T-cell (primary cell): ENCODE measurements at regions not wholly inside any gene's neighbourhood (a gene's known extent, or its start where the extent isn't known, plus 50 kb on each side); places are given as distances from the start of the nearest gene placed in this dataset.
"Not testable (repeated sequence)": the region's sequence is repeated elsewhere in the genome, so short reads cannot be mapped to it uniquely, and the experiment has no call there.

ENCODE experiments used
- ATAC-seq, 4 experiments: fragments of 200-7000 bp in 3 of 4; fragments of 150-1000 bp in 1 of 4; cut with Tn5 transposase; replicated peaks in 1 of 4; 1 replicate in 3 of 4; 2 replicates in 1 of 4; pipeline ENCODE4 v1.10.0; 2021; ENCODE audit warnings: moderate library complexity in 3 of 4, mild to moderate bottlenecking in 2 of 4, moderate number of reproducible peaks in 1 of 4
- CTCF ChIA-PET, 2 donors: fragments of 300-600 bp; sonication (Branson Sonifier 250); formaldehyde crosslinking; loops; one replicate each; lab custom pipeline; 2022; ENCODE audit warnings: antibody characterized with exemption in 2 of 2; lab: Charles Lee
- POLR2A ChIA-PET, 2 donors: fragments of 300-600 bp; sonication (Branson Sonifier 250); formaldehyde crosslinking; loops; one replicate each; lab custom pipeline; 2022; ENCODE audit warnings: antibody characterized with exemption in 2 of 2; lab: Charles Lee
- DNase-seq, 35 experiments: peaks; one replicate each; pipeline versions ENCODE4 v3.0.0 to v3.0.0-alpha.2; 2013 to 2023
- H3K27ac ChIP-seq: one replicate; pipeline ENCODE4 v1.5.1; 2013; ENCODE audit warnings: low read length
- H3K27me3 ChIP-seq, 2 experiments: replicated peaks in 1 of 2; 1 replicate in 1 of 2; 2 replicates in 1 of 2; pipeline versions ENCODE4 v1.6.1 to v1.7.0; 2013; ENCODE audit warnings: low read length in 1 of 2, mixed read lengths in 1 of 2; ENCODE audit not compliant: control insufficient read depth in 2 of 2, insufficient read depth in 2 of 2; ENCODE audit errors: extremely low read depth in 1 of 2
- H3K36me3 ChIP-seq, 2 donors: 1 replicate in 1 of 2; 2 replicates in 1 of 2; pipeline versions ENCODE4 v1.6.1 to v1.7.0; 2013; ENCODE audit warnings: low read length in 1 of 2; ENCODE audit not compliant: control insufficient read depth in 2 of 2, insufficient read depth in 1 of 2; ENCODE audit errors: extremely low read depth in 1 of 2
- H3K4me1 ChIP-seq, 2 experiments: 1 replicate in 1 of 2; 2 replicates in 1 of 2; pipeline versions ENCODE4 v1.6.1 to v1.7.0; 2013; ENCODE audit warnings: low read length in 2 of 2, mixed read lengths in 1 of 2; ENCODE audit not compliant: insufficient read depth in 2 of 2, control insufficient read depth in 1 of 2; ENCODE audit errors: extremely low read depth in 1 of 2
- H3K4me3 ChIP-seq, 2 donors: 1 replicate in 1 of 2; 2 replicates in 1 of 2; pipeline versions ENCODE4 v1.5.1 to v1.7.0; 2013; ENCODE audit warnings: mild to moderate bottlenecking in 2 of 2, low read length in 1 of 2, moderate library complexity in 1 of 2; ENCODE audit not compliant: control insufficient read depth in 1 of 2; ENCODE audit errors: extremely low read depth in 1 of 2
- H3K9me3 ChIP-seq: 2 replicates; pipeline ENCODE4 v1.7.0; 2013
- H3K27ac Mint-ChIP-seq, 2 donors: one replicate each; pipeline ENCODE4 v1.8.0; 2020 to 2021; ENCODE audit warnings: mild to moderate bottlenecking in 2 of 2, mixed read lengths in 2 of 2
- H3K27me3 Mint-ChIP-seq, 2 donors: one replicate each; pipeline ENCODE4 v1.8.0; 2021 to 2022; ENCODE audit warnings: mixed read lengths in 2 of 2
- H3K36me3 Mint-ChIP-seq: one replicate; pipeline ENCODE4 v1.8.0; 2021; ENCODE audit warnings: mixed read lengths
- H3K4me1 Mint-ChIP-seq, 3 donors: one replicate each; pipeline ENCODE4 v1.8.0; 2020 to 2022; ENCODE audit warnings: mixed read lengths in 3 of 3, mild to moderate bottlenecking in 1 of 3
- H3K4me3 Mint-ChIP-seq, 3 donors: one replicate each; pipeline ENCODE4 v1.8.0; 2020 to 2022; ENCODE audit warnings: mild to moderate bottlenecking in 3 of 3, mixed read lengths in 3 of 3, moderate library complexity in 3 of 3
- H3K9me3 Mint-ChIP-seq, 3 donors: one replicate each; pipeline ENCODE4 v1.8.0; 2020 to 2022; ENCODE audit warnings: mixed read lengths in 3 of 3
- WGBS: methylation state at CpG from one replicate; pipeline ENCODE4 v1.1.5; 2013; ENCODE audit warnings: missing lambda C conversion rate; ENCODE audit not compliant: insufficient coverage; 5-methylcytosine and 5-hydroxymethylcytosine counted together

DNA sequence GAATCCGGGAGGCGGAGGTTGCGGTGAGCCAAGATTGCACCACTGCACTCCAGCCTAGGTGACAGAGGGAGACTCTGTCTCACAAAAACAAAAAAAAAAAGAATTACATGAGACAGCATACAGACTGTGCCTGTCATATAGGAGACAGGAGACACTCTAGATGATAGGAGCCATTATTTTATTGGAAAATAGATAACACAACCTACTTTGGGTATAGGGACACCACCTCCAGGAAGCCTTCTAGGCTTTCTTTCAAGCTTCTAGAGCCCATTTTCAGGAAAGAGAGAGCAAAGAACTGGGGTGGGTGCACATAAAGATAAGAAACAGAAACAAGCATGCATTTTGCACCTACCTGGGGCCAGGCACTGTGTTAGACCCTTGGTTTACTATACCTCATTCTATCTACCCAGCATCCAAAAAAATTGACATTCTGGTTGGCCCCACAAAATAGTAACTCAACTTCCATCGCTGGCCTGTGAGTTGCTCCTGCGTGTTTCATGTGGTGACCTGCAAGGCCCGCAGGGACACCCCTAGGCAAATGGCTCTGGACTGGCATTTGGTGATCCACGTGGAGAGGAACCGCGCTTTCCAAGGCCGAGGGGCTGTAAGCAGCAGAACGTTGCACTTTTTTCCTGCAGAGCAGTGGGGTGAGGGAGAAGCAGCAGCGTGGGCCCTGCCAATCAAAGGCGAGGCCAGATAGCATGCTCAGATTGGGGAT is 57.1 kb upstream of the CACUL1 start:
- DNase-seq = peak in 1 of 35 experiments; percentile 5
- Mint-ChIP-seq H3K27ac (no peak overlapping the region), H3K4me3 (no peak overlapping the region), H3K9me3 (no peaks in the 10 kb centered on the region), H3K36me3 (no peaks in the 10 kb centered on the region), H3K27me3 (peaks cover 0 to 15% of the 10 kb centered on the region in 2 donors), H3K4me1 (no peaks in the 10 kb centered on the region)
- Histone ChIP-seq H3K27ac (no peak overlapping the region), H3K36me3 (no peaks in the 10 kb centered on the region), H3K9me3 (no peaks in the 10 kb centered on the region), H3K4me3 (no peak overlapping the region), H3K27me3 (peaks cover 0 to 21% of the 10 kb centered on the region in 2 experiments), H3K4me1 (no peaks in the 10 kb centered on the region)
- ATAC-seq = no peak
- CTCF ChIA-PET = no interaction called here
- POLR2A ChIA-PET = interaction anchor here in 1 of 2 donors (0.7 kb wide), 1 partner anchor 13 kb away, joined by 3 read pairs; no protein-coding TSS in a partner anchor
- WGBS = 82% methylated on average over 10 of the region's 13 CpGs

DNA sequence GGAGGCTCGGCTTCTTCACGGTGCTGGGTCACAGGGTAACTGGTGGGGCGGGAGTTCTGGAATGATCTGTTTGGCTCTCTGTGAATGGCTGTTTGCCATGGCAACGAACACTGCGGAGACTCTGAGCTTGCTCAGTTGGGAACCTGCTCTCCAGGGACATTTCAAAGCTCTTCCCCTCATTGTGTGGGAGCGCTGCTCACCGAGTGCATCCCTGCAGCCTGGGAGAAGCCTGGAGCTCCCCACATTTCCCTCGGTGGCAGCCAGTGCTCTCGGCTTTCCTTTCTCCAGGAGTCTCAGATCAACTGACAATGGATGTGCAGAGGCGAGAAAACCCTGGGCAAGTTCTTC is 57.6 kb upstream of the CACUL1 start:
- no peaks in the 10 kb centered on the region for H3K36me3 Mint-ChIP-seq
- H3K4me1 Mint-ChIP-seq = no peaks in the 10 kb centered on the region
- H3K9me3 Mint-ChIP-seq = no peaks in the 10 kb centered on the region
- Histone ChIP-seq H3K27ac (no peak overlapping the region), H3K4me3 (no peak overlapping the region), H3K4me1 (no peaks in the 10 kb centered on the region), H3K36me3 (no peaks in the 10 kb centered on the region), H3K9me3 (no peaks in the 10 kb centered on the region), H3K27me3 (peaks cover 0 to 24% of the 10 kb centered on the region in 2 experiments)
- no peak overlapping the region for H3K27ac Mint-ChIP-seq
- ChIA-PET POLR2A (no interaction called here), CTCF (no interaction called here)
- DNase-seq (peak in 1 of 35 experiments; percentile 12), ATAC-seq (no peak)
- peaks cover 0 to 15% of the 10 kb centered on the region in 2 donors for H3K27me3 Mint-ChIP-seq
- no peak overlapping the region for H3K4me3 Mint-ChIP-seq
- 55% methylated on average over 9 of the region's 10 CpGs for WGBS

DNA sequence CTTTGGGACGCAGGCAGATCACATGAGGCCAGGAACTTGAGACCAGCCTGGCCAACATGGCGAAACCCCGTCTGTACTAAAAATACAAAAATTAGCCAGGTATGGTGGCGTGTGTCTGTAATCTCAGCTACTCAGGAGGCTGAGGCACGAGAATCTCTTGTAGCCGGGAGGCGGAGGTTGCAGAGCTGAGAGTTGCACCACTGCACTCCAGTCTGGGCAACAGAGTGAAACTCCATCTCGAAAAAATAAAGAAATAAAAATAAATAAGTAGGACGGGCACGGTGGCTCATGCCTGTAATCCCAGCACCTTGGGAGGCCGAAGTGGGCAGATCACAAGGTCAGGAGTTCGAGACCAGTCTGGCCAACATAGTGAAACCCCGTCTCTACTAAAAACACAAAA is 58.2 kb upstream of the CACUL1 start:
- H3K4me3 ChIP-seq, H3K36me3 ChIP-seq, H3K36me3 Mint-ChIP-seq, H3K4me1 Mint-ChIP-seq, ATAC-seq, H3K27ac Mint-ChIP-seq, H3K4me3 Mint-ChIP-seq, H3K27ac ChIP-seq, H3K9me3 Mint-ChIP-seq, H3K4me1 ChIP-seq, H3K9me3 ChIP-seq, DNase-seq, CTCF ChIA-PET, POLR2A ChIA-PET: not testable (repeated sequence)
- WGBS = 92% methylated on average over 4 of the region's 13 CpGs
- H3K27me3 ChIP-seq = peaks cover 0 to 24% of the 10 kb centered on the region in 2 experiments
- H3K27me3 Mint-ChIP-seq = peaks cover 0 to 15% of the 10 kb centered on the region in 2 donors

DNA sequence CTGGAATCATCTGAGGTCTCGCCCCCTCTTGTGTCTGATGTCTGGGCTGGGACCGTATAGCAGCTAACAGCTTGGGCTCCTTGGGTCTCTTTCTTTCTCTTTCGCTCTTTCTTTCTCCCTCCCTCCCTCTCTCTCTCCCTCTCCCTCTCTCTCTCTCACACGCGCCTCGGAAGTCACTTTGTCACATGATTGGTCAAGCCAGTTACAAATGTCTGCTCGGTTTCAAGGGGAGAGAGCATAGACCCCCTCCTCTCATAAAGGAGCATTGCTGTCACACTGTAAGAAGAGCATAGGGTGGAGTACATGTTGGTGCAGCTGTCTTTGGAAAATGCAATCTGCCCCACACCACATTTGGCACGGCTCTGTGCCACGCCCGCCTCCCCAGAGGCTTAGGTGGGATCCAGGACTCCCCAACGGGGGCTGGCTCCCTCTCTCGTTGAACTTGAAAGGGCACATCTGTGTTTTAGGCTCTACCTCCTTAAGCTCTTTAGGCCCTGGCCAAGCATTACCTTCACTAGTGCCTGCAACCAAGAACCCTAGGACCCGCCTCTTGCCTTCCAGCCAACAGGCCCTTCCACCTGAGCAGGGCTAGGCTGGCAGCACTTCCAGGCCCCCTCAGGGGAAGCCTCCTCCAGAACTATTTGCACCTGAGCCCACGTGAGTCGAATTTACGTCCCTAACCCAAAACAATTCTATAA is 61.9 kb upstream of the CACUL1 start:
- no peaks in the 10 kb centered on the region for H3K4me1 ChIP-seq
- no peaks in the 10 kb centered on the region for H3K36me3 ChIP-seq
- CTCF ChIA-PET = no interaction called here
- Mint-ChIP-seq H3K4me1 (no peaks in the 10 kb centered on the region), H3K27me3 (peaks cover 0 to 13% of the 10 kb centered on the region in 2 donors), H3K4me3 (no peak overlapping the region), H3K9me3 (no peaks in the 10 kb centered on the region), H3K27ac (no peak overlapping the region), H3K36me3 (no peaks in the 10 kb centered on the region)
- H3K9me3 ChIP-seq = no peaks in the 10 kb centered on the region
- 85% methylated on average over 10 of the region's 16 CpGs for WGBS
- no peak for DNase-seq
- POLR2A ChIA-PET = no interaction called here
- no peak for ATAC-seq
- no peak overlapping the region for H3K27ac ChIP-seq
- H3K4me3 ChIP-seq = no peak overlapping the region
- peaks cover 0 to 24% of the 10 kb centered on the region in 2 experiments for H3K27me3 ChIP-seq

DNA sequence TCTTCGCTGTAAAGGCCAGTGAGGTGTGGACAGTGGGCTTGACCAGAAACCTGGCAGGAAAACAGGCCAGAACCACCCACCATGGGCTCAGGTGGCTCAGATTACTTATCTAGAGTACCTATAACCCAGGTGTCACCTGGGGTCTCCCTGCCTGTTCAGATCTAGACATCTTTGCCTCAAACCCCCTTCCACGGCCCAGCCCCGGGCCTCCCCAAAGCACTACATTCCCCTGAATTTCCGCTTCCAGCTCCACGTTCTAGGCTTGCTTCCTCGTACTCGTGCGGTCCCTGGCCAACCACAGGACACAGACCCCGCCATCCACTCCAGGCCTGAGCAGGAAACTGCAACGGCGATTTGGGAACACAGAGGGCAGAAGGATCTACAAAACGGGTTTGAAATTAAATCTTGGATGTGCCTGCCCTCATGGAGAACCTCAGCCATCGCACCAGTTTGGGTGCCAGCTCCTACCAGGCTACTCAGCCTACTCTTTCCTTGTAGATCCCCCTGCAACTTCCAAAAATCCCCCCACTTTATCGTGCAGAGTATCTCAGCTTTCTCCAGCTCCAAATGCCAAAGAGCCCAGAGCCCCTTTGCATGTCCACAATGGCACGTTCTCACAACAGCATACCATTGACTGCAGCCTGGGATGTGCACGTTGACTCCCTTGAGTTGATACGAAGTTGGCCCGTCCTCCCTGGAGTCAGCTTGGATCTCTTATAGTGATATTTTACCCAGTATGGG is 62.7 kb upstream of the CACUL1 start:
- DNase-seq = no peak
- POLR2A ChIA-PET = interaction anchor here in 1 of 2 donors (0.6 kb wide), 1 partner anchor 1072 kb away, joined by 6 read pairs; no protein-coding TSS in a partner anchor
- no peaks in the 10 kb centered on the region for H3K4me1 Mint-ChIP-seq
- no peaks in the 10 kb centered on the region for H3K36me3 Mint-ChIP-seq
- H3K9me3 Mint-ChIP-seq = no peaks in the 10 kb centered on the region
- WGBS = 77% methylated on average over 15 of the region's 18 CpGs
- Histone ChIP-seq H3K4me1 (no peaks in the 10 kb centered on the region), H3K9me3 (no peaks in the 10 kb centered on the region), H3K27ac (no peak overlapping the region), H3K36me3 (no peaks in the 10 kb centered on the region), H3K4me3 (no peak overlapping the region), H3K27me3 (peaks cover 0 to 20% of the 10 kb centered on the region in 2 experiments)
- H3K27me3 Mint-ChIP-seq = peaks cover 0 to 10% of the 10 kb centered on the region in 2 donors
- H3K4me3 Mint-ChIP-seq = no peak overlapping the region
- no peak for ATAC-seq
- H3K27ac Mint-ChIP-seq = no peak overlapping the region
- CTCF ChIA-PET = interaction anchor here in 1 of 2 donors (0.6 kb wide), 2 partner anchors 79 to 1379 kb away, joined by 3 to 4 read pairs; no protein-coding TSS in a partner anchor

DNA sequence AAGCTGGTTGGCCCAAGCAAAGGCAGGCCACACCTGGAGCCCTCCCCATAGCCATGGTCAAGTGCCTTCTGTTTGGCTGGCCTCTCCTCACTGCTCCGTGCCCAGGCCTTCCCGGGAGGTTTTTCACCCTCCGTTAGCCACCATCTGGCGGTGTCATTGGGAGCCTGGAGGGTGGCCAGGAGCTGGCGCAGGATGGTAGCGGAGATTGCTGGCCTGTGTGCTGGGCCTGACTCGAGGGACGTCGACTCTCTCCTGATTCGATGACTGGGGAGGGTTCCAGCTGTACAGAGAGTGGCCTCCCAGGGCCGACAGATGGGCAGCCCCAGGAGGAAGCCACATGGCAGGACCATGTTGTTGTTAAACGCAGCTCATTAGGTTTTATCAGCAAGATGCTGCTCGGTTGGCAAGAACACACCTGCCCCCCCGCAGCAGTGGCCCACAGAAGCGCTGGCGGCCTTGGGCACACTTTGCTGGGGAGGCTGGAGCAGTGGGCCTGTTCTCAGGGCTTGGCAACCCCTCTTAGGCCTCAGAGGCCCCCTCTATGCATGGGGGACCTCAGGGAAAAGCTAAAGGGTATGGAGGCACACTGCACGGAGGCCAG is 64.0 kb upstream of the CACUL1 start:
- no peaks in the 10 kb centered on the region for H3K36me3 Mint-ChIP-seq
- H3K9me3 ChIP-seq = no peaks in the 10 kb centered on the region
- no peaks in the 10 kb centered on the region for H3K36me3 ChIP-seq
- H3K27ac Mint-ChIP-seq = no peak overlapping the region
- H3K4me3 ChIP-seq = no peak overlapping the region
- CTCF ChIA-PET = no interaction called here
- peaks cover 0 to 19% of the 10 kb centered on the region in 2 experiments for H3K27me3 ChIP-seq
- H3K27ac ChIP-seq = no peak overlapping the region
- no peaks in the 10 kb centered on the region for H3K4me1 ChIP-seq
- no peak for DNase-seq
- no peak overlapping the region for H3K4me3 Mint-ChIP-seq
- peaks cover 0 to 5% of the 10 kb centered on the region in 2 donors for H3K27me3 Mint-ChIP-seq
- no peak for ATAC-seq
- WGBS = 88% methylated on average over 13 of the region's 17 CpGs
- POLR2A ChIA-PET = no interaction called here
- no peaks in the 10 kb centered on the region for H3K4me1 Mint-ChIP-seq
- no peaks in the 10 kb centered on the region for H3K9me3 Mint-ChIP-seq
